Fibroblast of pulmonary artery (primary cell): ENCODE measurements at regions not wholly inside any gene's neighbourhood (a gene's known extent, or its start where the extent isn't known, plus 50 kb on each side); places are given as distances from the start of the nearest gene placed in this dataset.

ENCODE experiments used
- DNase-seq: peaks from one replicate; pipeline ENCODE4 v3.0.0-alpha.2; 2010; ENCODE audit warnings: low read depth
- H3K4me3 ChIP-seq: replicated peaks from 2 replicates; pipeline ENCODE4 v1.5.1; 2011; ENCODE audit warnings: low read depth, mild to moderate bottlenecking, control low read depth, low read length, moderate library complexity
- TF ChIP-seq, protein P1 (sequence below): IDR thresholded peaks from 2 replicates; pipeline ENCODE4 v1.5.1; 2011; ENCODE audit warnings: mild to moderate bottlenecking, control low read depth, low read length, inconsistent platforms; ENCODE audit errors: missing control alignments

DNA sequence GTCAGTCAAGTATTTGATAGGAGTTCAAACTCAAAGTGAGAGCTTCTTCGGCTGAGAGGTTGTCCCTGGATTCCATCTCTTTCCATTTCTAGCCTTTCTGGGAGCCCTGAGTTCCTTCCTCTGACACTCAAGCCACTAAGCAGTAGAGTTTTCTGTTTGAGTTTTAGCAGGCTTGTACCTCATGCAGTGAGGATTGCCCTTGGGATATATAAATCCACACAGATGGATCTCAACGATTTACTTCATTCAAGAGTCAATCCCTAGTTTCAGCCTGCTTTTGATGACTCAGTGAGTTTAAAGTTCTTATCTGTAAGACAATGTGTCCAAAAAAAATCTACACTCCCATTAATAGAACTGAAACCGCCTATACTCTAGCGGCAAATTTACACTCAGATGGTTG lies 2240.9 kb upstream of the WWC1 start:
- TF ChIP-seq, protein P1, sequence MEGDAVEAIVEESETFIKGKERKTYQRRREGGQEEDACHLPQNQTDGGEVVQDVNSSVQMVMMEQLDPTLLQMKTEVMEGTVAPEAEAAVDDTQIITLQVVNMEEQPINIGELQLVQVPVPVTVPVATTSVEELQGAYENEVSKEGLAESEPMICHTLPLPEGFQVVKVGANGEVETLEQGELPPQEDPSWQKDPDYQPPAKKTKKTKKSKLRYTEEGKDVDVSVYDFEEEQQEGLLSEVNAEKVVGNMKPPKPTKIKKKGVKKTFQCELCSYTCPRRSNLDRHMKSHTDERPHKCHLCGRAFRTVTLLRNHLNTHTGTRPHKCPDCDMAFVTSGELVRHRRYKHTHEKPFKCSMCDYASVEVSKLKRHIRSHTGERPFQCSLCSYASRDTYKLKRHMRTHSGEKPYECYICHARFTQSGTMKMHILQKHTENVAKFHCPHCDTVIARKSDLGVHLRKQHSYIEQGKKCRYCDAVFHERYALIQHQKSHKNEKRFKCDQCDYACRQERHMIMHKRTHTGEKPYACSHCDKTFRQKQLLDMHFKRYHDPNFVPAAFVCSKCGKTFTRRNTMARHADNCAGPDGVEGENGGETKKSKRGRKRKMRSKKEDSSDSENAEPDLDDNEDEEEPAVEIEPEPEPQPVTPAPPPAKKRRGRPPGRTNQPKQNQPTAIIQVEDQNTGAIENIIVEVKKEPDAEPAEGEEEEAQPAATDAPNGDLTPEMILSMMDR = no peak
- no peak for DNase-seq

DNA sequence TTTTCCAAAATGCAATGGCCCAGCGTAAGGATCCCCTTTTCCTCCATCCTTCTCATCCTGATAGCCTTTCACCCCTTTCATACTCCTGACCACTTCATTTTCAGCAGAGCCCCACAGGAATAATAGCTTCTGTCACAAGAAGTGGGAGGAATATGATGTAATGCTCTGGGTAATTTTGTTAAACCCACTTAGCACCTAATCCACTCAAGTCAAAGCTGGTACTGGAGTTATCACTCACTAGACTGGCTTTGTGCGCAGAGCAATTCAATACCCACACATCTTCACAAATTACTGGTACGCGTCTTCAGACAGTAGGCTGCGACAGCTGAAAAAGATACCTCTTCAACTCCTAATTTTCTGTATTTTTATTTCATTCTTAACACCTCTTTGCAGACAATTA lies 2232.8 kb upstream of the WWC1 start:
- DNase-seq = no peak
- TF ChIP-seq, protein P1 = no peak
- H3K4me3 ChIP-seq = no peak overlapping the region

More for the DNA sequence above, 2240.9 kb upstream of the WWC1 start:
- H3K4me3 ChIP-seq = no peak overlapping the region

DNA sequence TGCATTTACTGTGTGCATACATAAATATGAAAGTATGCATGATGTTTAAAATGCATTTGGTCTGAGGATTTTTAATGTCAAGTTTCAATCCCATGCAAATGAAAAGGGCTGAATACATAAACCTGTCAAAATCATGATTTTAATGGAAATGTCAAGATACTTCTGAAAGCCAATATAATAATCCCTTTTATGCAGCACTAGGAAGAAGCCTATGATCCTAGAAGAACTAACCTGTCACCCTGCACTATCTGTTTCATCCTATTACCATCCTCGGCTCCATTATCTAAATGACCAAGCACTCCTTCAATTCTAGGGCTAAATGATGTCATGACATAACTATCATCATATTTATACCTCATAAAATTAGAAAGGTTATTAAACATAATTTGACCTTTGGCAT lies 2229.4 kb upstream of the WWC1 start:
- TF ChIP-seq, protein P1 = no peak
- H3K4me3 ChIP-seq = no peak overlapping the region
- no peak for DNase-seq

DNA sequence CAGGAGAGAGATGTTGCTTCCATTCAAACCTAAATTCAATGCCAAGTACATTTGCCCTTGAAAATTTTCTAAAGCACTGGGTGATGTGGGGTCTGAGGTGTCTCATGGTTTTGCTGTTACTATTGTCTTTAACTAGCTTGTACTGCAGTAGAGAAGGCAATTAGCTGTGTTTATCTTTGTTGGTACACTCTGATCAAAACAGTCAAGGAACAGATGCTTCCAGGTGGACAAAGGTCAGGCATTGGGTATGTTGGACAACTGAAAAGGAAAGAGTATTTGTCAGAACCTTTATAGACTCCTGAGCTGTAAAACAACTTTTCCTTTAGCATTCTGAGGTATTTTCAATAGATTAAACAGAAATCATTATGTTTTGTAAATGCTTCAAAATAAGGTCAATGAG lies 2228.7 kb upstream of the WWC1 start:
- H3K4me3 ChIP-seq = no peak overlapping the region
- TF ChIP-seq, protein P1 = no peak
- DNase-seq = no peak

DNA sequence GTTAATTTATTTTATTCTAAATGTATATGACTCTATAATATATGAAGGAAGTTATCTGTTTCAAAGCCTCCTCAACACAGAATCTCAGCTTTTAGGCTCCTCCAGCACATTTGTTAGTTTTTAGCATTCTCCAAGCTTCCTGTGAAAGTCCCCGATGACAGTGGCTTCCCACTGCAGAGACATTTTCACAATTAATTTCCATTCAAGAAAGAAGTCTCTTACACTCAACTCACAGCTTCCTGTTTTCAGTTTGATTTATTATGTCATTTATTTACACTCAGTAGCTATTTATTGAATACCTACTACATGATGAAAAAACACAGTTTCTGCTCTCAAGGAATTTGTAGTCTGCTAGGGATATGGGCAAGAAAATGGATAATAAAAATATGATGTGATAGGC lies 2228.2 kb upstream of the WWC1 start:
- no peak for DNase-seq
- no peak overlapping the region for H3K4me3 ChIP-seq
- TF ChIP-seq, protein P1 = no peak

DNA sequence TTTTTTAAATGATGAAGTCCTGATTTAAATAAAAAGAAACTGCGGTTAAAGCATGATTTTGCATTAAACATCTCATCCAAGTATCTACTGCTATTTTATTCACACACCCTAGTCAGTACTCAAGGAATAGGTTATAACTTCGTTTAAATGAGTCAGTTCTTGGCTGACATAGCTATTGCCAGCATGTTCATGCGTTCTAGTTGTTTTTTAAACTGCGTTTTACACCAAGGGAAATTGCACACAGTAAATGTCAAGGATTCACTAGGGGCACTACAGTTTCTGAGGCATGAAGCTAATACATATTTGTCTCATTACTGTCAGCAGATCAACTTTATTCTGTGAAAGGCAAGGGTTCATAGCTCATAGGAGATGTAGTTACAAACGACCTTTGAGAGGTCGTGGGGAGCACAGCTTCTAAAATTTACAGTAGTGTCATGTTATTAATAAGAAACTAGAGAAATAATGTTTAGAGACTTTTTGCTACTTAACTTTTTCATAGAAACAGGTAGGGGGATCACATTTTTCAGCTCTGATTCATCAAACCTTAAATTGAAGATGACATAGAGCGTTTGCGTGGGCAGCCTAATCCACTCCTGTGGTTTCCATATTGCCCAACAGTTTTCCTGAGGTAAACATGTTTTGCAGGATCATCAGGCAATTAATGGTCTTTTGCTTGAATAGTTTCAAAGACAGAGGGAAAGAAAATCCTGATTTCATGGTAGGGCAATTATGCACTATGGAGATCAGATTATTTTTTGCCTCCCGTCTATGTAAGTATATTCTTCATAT lies 2222.7 kb upstream of the WWC1 start:
- DNase-seq = no peak
- H3K4me3 ChIP-seq = no peak overlapping the region
- TF ChIP-seq, protein P1 = no peak
